ENCODE measurements at regions not wholly inside any gene's neighbourhood (a gene's known extent, or its start where the extent isn't known, plus 50 kb on each side); places are given as distances from the start of the nearest gene placed in this dataset.

GRCh38 chr4:186013419-186014186, 55.4 kb upstream of the TLR3 start:
- 68 to 74% methylated on average over 8 of the region's 8 CpGs for WGBS, 2 donors
- DNase-seq (ENCODE audit: low spot score in 2 of 2): no peak
- no peak overlapping the region for H3K27ac ChIP-seq
- H3K4me1 ChIP-seq: no peaks in the 10 kb centered on the region
- no peaks in the 10 kb centered on the region for H3K36me3 ChIP-seq
- no peaks in the 10 kb centered on the region for H3K9me3 ChIP-seq
- H3K4me3 ChIP-seq: no peak overlapping the region
- no peak for TF ChIP-seq CTCF (IDR thresholded peaks at IDR 0.05)
- TF ChIP-seq EP300 (IDR thresholded peaks at IDR 0.05): no peak
- no peak for TF ChIP-seq POLR2A (IDR thresholded peaks at IDR 0.05)
- no peaks in the 10 kb centered on the region for H3K27me3 ChIP-seq

GRCh38 chr4:186015212-186015817, 53.6 kb upstream of the TLR3 start:
- Histone ChIP-seq H3K9me3 (no peaks in the 10 kb centered on the region), H3K4me3 (no peak overlapping the region), H3K27me3 (no peaks in the 10 kb centered on the region), H3K36me3 (no peaks in the 10 kb centered on the region), H3K4me1 (no peaks in the 10 kb centered on the region), H3K27ac (no peak overlapping the region)
- WGBS, 2 donors: 90 to 94% methylated on average over 12 of the region's 12 CpGs
- DNase-seq (ENCODE audit: low spot score in 2 of 2): no peak
- TF ChIP-seq CTCF (IDR thresholded peaks at IDR 0.05) (no peak), EP300 (IDR thresholded peaks at IDR 0.05) (no peak), POLR2A (IDR thresholded peaks at IDR 0.05) (no peak)

- Histone ChIP-seq H3K9me3 (no peaks in the 10 kb centered on the region), H3K27ac (no peak overlapping the region), H3K4me3 (no peak overlapping the region), H3K36me3 (no peaks in the 10 kb centered on the region), H3K4me1 (peaks cover 0 to 8% (median 0%) of the 10 kb centered on the region in 4 donors), H3K27me3 (no peaks in the 10 kb centered on the region)
- WGBS, 2 donors: 83 to 85% methylated on average over 4 of the region's 4 CpGs
- DNase-seq (ENCODE audit: low spot score in 2 of 2): no peak
- TF ChIP-seq CTCF (IDR thresholded peaks at IDR 0.05) (no peak), POLR2A (IDR thresholded peaks at IDR 0.05) (no peak), EP300 (IDR thresholded peaks at IDR 0.05) (no peak)
Observed at GRCh38 chr4:186016796-186017195, 52.2 kb upstream of the TLR3 start.

- peaks cover 0 to 10% (median 0%) of the 10 kb centered on the region in 4 donors for H3K4me1 ChIP-seq
- no peaks in the 10 kb centered on the region for H3K36me3 ChIP-seq
- no peak overlapping the region for H3K27ac ChIP-seq
- H3K27me3 ChIP-seq: no peaks in the 10 kb centered on the region
- WGBS, 2 donors: 94 to 98% methylated on average over 6 of the region's 6 CpGs
- H3K4me3 ChIP-seq: no peak overlapping the region
- no peaks in the 10 kb centered on the region for H3K9me3 ChIP-seq
- no peak for DNase-seq (ENCODE audit: low spot score in 2 of 2)
- no peak for TF ChIP-seq CTCF (IDR thresholded peaks at IDR 0.05)
- no peak for TF ChIP-seq EP300 (IDR thresholded peaks at IDR 0.05)
- no peak for TF ChIP-seq POLR2A (IDR thresholded peaks at IDR 0.05)
Observed at GRCh38 chr4:186017801-186018200, 51.2 kb upstream of the TLR3 start.

- Histone ChIP-seq H3K36me3 (no peaks in the 10 kb centered on the region), H3K4me1 (peaks cover 0 to 10% (median 0%) of the 10 kb centered on the region in 4 donors), H3K27me3 (no peaks in the 10 kb centered on the region), H3K9me3 (no peaks in the 10 kb centered on the region), H3K4me3 (no peak overlapping the region), H3K27ac (no peak overlapping the region)
- no peak for TF ChIP-seq CTCF (IDR thresholded peaks at IDR 0.05)
- no peak for TF ChIP-seq POLR2A (IDR thresholded peaks at IDR 0.05)
- no peak for TF ChIP-seq EP300 (IDR thresholded peaks at IDR 0.05)
- WGBS, 2 donors: 61 to 65% methylated on average over 3 of the region's 3 CpGs
- no peak for DNase-seq (ENCODE audit: low spot score in 2 of 2)
Observed at GRCh38 chr4:186018261-186018660, 50.7 kb upstream of the TLR3 start.

All from tibial nerve (tissue), 4 donors.